Amniotic epithelial cell (primary cell): ENCODE measurements at regions not wholly inside any gene's neighbourhood (a gene's known extent, or its start where the extent isn't known, plus 50 kb on each side); places are given as distances from the start of the nearest gene placed in this dataset.

ENCODE experiments used
- DNase-seq: peaks from one replicate; pipeline ENCODE4 v3.0.0-alpha.2; 2010; ENCODE audit warnings: low read depth

DNA sequence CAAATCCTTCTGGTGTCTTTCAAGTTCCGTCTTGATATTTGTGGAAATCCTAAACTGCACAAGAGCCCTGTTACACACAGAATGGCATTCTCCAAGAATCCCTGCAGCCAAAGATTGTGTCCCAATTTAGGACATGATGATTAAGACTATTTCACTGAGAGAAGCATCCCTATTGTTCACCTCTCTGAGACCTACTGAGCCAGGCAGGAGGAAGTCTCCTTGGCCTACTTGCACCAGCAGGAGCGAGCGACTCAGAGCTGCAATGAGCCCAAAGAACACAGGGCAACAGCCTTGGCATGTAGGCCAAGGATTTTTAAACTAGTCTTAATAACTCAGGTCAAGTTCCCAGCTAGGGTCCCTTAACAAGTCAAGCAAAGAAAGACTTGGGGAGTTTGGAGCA is 79.4 kb upstream of the RUNX1 start:
- DNase-seq, result no peak

DNA sequence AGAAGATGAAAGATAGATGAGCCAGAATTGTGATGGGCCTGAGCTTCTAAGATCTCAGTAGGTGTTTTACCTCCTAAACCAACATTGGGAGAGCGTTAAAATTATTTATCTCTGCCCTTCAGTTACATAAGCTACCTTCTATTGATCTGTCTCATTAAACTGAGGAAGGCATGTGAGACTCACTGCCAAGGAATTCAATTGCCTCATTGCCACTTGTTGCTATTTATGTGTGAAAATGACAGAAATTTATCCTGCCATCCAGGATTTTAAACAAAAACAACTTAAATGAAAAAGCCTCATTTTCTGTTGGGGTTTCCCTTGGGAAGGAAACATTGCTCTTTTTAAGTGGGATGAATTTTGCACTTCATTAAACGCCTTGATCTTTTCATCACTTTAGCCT is 78.7 kb upstream of the RUNX1 start:
- no peak for DNase-seq

DNA sequence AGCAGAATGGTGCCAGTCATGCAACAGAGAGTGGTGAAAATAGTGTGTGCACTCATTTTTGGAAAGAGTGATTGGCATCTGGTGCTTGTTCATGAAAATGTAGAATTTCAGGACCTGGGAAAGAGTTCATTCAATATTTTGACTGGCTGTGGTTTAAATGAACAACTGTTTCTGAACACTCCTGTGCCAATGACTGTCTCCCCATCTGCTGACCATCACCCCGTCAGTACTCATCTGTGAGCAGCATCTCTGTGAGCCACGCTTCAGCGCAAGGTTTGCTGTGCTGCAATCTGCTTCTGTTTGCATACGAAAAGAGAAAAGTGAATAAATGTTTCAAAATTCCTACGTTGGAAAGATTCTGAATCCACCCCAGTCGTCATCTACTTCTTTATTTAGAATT is 77.9 kb upstream of the RUNX1 start:
- no peak for DNase-seq

DNA sequence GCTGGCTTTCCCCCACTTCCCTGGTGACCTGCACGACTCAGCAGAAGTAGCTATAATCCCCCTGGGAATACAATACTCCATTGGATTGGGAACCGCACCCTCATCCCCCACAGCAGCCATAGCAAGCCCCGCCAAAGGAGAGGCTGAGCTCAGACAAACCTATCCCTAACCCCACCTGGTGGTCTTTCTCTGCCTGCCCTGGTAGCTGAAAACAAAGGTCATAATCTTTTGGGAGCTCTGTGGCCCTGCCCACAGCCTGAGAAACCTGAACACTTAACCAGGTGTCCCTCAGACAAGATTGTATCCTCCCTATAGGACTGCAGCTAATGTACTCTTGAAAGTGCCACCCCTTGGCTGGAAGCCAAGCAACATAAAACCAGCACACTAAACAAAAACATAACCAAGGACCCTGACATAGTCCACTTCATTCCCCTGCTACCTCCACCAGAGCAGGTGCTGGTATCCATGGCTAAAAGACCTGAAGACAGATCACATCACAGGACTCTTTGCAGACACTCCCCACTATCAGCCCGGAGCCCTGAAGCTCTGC is 71.6 kb upstream of the RUNX1 start:
- no peak for DNase-seq

DNA sequence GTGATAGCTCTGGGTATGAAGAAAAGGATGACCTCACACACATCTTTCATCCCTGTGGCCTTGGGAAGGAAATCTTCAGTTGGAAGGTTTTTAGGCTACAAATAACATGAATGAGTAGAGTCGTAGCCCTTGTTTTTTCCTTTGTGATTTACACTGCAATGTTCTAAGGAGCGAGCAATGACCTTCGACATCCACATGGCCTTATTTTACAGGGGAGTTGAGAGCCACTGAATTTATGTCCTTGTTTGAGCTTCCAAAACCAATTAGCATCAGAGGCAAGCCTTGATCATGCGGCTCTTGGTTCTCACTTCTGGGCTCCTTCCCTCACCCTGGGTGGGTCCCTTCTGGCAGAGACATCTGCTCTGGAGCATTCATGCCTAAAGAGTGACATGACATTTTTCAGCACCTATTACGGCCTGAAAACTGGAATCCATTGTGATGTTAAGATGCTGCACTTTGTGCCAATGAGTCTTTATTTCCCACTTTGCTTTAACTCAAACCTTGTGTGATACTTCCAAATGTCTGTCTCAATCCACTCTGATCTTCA is 70.5 kb upstream of the RUNX1 start:
- no peak for DNase-seq

DNA sequence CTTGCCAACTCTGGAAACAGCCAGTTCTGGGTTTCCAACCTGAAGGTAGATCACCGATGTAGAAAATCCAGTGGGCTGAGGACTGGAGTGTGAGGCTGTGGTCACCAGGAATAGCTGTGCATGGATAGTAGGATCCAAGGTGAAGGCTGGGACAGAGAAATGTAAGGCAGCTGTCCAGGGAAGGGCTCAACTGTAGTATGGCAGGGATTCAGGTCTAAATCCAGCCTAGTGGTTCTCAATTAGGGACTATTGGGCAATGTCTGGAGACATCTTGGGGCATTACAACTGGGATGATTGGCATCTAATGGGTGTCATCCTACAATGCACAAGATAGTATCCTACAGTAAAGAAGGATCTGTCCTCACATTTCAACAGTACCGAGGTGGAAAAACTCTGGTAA is 67.7 kb upstream of the RUNX1 start:
- no peak for DNase-seq

DNA sequence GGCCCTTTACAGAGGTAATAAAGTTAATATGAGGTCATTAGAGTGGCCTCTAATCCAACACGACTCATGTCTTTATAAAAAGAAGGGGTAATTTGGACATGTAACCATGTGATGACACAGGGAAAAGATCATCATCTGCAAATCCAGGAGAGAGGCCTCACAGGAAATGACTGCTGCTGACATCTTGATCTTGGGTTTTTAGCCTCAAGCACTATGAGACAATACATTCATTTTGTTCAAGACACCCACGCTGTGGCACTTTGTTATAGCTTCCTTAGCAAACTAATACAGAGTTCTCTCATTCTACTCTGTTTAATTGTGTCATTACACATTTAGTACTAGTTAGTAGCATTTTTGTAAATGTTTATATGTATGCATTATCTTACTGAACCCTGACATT is 64.0 kb upstream of the RUNX1 start:
- no peak for DNase-seq

DNA sequence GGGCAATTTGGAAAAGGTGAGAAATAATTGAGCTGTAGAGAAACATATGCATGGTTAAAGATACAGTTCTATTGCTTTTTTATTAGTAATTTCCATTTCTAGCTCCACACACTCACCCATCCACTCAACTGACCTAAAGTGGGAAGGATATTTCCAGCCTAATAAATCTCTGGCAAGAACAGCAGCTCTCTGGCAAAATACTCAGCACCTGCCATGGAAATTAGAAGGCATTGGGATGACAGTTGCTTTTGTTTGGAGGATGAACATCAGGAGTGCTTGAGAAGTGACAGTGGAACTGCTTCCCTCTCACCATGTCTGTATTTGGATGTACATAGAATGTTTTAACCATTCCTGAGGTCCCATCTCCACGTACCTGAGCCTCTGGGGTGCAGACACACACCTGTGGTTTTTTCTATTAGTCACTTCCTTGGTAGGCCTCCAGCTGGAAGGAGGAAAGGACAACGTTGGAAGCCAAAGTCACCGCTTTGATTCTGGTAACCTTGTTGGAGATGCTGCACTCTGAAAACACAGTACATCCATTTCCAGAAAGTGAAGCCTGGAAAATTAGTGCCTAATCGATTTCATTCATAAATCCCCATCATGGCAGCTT is 62.3 kb upstream of the RUNX1 start:
- no peak for DNase-seq

DNA sequence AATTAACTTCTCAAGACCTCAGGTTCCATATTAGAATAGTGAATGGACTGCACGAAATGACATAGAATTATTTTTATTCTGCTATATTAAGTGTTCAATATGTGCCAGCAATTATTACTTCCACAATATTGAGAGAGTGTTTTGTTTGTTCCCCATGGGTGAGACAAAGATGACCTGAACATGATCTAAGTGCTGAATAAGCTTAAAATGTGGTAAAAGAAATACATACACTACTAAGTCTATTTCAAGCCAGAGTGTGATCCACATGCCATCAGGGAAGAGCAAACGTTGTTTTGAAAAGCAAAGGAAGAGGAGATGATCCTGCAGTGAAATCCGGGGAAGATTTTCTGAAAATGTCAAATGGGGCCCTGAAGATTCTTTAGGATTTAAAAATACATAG is 59.8 kb upstream of the RUNX1 start:
- no peak for DNase-seq

DNA sequence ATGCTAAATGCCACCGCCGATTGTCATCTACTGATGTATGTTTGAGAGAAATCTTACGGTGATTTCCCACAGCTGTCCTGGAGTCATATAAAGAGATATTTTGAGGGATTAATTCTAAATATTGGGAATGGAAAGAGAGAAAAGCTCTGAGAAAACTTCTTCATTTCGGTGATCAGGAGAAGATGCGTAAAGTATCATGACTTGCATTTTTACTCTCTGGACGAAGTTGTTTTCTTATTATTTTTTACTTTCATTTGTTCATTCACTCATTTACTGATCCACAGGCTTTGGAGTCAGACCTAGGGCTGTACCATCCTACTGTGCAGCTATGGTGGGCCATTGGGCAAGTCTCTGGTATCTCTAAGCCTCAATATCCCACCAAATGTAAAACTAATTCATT is 58.4 kb upstream of the RUNX1 start:
- DNase-seq, result no peak

DNA sequence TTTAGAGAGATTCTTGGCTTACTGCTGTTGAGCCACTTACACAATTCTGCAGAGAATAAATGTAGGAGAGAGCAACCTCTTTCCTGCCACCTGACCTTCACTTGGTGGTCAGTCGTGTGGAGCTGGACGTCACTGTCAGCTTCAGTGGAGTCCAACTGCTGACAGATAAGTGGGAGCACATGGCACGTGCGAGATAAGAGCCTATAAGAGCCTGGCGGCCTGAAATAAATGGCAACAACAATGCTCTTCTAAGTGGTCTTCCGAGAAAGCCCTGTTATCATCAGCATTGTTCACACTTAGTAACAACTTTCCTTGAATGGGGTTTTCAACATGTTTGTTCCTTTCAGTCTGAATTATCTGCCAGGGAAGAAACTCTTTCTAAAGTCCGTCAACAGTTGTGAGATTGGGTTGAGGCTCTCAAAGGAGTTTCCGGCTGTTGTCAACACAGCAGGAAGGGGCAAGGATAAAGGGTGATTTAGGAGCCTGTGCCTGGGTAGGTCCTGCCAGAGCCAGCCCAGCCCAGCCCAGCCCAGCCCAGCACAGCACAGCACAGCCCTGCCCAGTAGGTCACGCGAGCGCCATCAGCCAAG is 57.2 kb upstream of the RUNX1 start:
- no peak for DNase-seq

DNA sequence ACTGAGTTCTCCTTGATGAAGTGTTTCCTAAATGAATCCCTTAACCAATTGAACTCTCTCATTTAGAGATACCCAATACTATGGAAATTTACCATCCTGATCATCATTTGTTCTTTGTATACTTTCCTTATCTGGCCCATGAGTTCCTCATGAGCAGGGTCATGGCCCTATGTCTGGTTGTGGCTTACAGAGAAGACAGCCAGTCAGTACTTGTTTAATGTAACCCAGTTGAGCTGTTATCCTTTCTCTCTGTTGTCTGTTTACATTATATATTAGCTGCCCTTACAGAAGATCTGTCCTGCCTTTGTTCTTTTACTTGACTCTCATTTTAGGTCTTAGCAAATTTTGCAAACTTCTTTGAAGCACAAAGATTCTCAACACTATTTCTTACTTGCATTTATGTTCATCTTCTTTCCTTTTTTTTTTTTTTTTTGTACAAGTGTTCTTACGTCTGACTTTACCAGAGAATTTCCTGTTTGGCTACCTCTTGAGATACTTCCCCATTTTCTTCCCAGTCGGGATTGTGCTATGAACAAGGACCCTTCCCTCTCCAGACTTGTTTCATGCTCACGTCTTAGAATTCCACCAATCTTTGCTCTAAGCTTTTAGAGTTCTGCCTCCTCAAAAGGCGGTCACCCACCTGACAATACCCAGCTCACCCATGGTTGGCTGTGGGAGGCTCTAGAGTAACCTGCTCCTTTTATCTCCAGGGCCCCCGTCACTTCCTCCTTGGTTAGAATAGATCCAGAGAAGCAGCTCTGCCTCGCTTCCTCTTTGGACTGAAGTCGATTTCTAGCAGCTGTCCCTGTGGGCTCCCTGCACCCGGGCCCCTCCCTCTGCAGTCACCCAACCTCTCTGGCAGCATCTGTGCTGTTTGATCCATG is 53.6 kb upstream of the RUNX1 start:
- peak; percentile 58 for DNase-seq

DNA sequence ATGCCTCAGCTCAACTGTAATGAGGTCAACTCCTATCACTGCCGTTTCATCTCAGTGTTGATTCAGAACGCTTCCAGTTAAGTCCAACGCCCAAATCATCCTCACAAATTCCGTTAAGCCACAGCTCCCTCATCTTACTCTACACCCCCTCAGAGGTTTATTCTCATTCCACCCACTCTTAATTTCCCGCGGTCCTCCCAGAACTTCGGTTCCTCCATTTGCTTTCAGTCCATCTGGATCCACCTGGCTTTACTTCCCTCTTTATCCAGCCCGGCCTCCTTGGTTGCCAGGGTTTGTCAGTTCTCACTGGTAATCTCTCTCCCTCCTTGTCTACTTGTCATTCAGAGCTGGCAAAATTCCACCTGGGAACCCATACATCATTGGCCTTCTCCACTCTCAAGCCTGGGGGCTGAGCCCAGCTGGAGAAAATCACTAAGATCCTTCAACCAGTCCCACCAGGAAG is 51.3 kb upstream of the RUNX1 start:
- peak; percentile 27 for DNase-seq

DNA sequence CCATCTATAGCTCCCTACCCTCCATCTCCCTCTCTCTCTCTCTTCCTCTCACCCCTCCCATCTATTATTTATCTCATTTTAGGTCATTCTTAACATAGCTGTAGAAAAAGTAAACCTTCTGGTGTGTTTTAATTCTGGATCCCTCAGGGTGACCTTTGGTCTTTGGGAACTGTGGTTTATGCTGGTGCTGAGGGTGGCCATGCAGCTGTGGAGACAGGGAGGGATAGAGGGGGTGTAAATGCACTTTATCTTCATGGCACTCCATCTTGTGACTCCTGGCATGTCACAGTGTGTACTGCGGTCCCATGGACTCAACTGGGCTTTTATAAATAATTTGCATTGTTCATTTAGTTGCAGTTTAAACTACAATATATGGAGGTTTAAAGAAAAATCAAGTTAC is 50.2 kb upstream of the RUNX1 start:
- DNase-seq, result no peak
